Breast epithelium (tissue), 4 donors: ENCODE measurements at regions not wholly inside any gene's neighbourhood (a gene's known extent, or its start where the extent isn't known, plus 50 kb on each side); places are given as distances from the start of the nearest gene placed in this dataset.

Experiments used
- DNase-seq, 2 donors: peaks; one replicate each; pipeline ENCODE4 v3.0.0-alpha.2; 2019; ENCODE audit warnings: low spot score in 2 of 2
- H3K27ac ChIP-seq, 2 donors: fragments of 200-600 bp; sonication (generic) in 1 of 2; one replicate each; pipeline ENCODE4 v1.5.1; 2016 to 2019; ENCODE audit warnings: mild to moderate bottlenecking in 1 of 2
- H3K27me3 ChIP-seq, 2 donors: fragments of 200-600 bp; sonication (generic) in 1 of 2; one replicate each; pipeline versions ENCODE4 v1.5.1 to v1.6.0; 2017 to 2019; ENCODE audit warnings: control low read depth in 1 of 2, mild to moderate bottlenecking in 1 of 2
- H3K36me3 ChIP-seq: fragments of 200-600 bp; one replicate; pipeline ENCODE4 v1.5.1; 2019
- H3K4me1 ChIP-seq, 2 donors: fragments of 200-600 bp; sonication (generic); one replicate each; pipeline ENCODE4 v1.5.1; 2016 to 2019; ENCODE audit warnings: control low read depth in 1 of 2
- H3K4me3 ChIP-seq, 3 donors: fragments of 200-600 bp; sonication (generic); 1 replicate in 2 of 3; 2 replicates in 1 of 3; pipeline ENCODE4 v1.5.1; 2016 to 2019; ENCODE audit warnings: mild to moderate bottlenecking in 3 of 3, moderate library complexity in 2 of 3
- H3K9me3 ChIP-seq, 2 donors: fragments of 200-600 bp; sonication (generic) in 1 of 2; one replicate each; pipeline ENCODE4 v1.5.1; 2016 to 2019; ENCODE audit warnings: control low read depth in 1 of 2
- CTCF ChIP-seq, 3 donors: fragments of 450-650 bp; IDR thresholded peaks; one replicate each; pipeline ENCODE4 v1.5.1; 2016 to 2017; ENCODE audit warnings: antibody characterized with exemption in 3 of 3, mild to moderate bottlenecking in 3 of 3, moderate library complexity in 3 of 3
- POLR2A ChIP-seq: fragments of 450-650 bp; IDR thresholded peaks from one replicate; pipeline ENCODE4 v1.6.1; 2016; ENCODE audit warnings: antibody characterized with exemption, mild to moderate bottlenecking, moderate library complexity
- POLR2AphosphoS5 ChIP-seq, 3 donors: sonication (generic); formaldehyde crosslinking; IDR thresholded peaks; one replicate each; pipeline ENCODE4 v1.6.1; 2017; ENCODE audit warnings: antibody characterized with exemption in 3 of 3
- intact Hi-C: fragments of 100-400 bp; cut with DNase I; formaldehyde crosslinking; loops from one replicate; pipeline ENCODE4 v1.15.1; 2023; ENCODE audit warnings: low total_unique reads

- H3K27ac ChIP-seq: no peak overlapping the region
- intact Hi-C loops: no loop called here
- TF ChIP-seq POLR2A (no peak), CTCF (IDR thresholded peaks at IDR 0.05) (no peak), POLR2AphosphoS5 (IDR thresholded peaks at IDR 0.05) (no peak)
- no peak overlapping the region for H3K4me3 ChIP-seq
- DNase-seq: no peak
- no peaks in the 10 kb centered on the region for H3K9me3 ChIP-seq
- H3K27me3 ChIP-seq: no peaks in the 10 kb centered on the region
- no peaks in the 10 kb centered on the region for H3K4me1 ChIP-seq
- H3K36me3 ChIP-seq: no peaks in the 10 kb centered on the region
Measured at GRCh38 chr6:150465610-150466009, 96.8 kb downstream of the IYD start.

GRCh38 chr6:150466196-150466595, 97.4 kb downstream of the IYD start:
- intact Hi-C loops: no loop called here
- Histone ChIP-seq H3K4me3 (no peak overlapping the region), H3K36me3 (no peaks in the 10 kb centered on the region), H3K4me1 (no peaks in the 10 kb centered on the region), H3K9me3 (no peaks in the 10 kb centered on the region), H3K27me3 (no peaks in the 10 kb centered on the region), H3K27ac (no peak overlapping the region)
- no peak for DNase-seq
- TF ChIP-seq CTCF (IDR thresholded peaks at IDR 0.05) (no peak), POLR2AphosphoS5 (IDR thresholded peaks at IDR 0.05) (no peak), POLR2A (no peak)

DNA sequence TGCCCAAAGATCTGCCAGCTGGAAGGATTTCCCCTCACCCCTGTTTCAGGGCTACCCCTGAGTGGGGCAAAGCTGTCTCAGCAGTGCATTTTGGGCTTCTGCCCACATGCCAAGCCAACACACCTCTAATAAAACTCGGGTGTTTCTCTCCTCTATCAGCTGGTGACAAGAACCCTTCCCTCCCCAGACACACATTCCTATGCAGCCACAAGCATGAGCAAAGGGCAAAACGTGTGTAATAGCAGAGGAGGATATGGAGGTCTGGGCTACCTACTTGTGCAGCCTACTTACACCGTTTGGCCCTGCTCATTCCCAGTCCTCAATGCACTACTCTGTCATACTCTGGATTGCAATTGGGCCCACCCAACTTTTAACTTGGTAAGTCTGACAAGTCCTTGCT, 101.3 kb downstream of the IYD start:
- TF ChIP-seq POLR2AphosphoS5 (IDR thresholded peaks at IDR 0.05) (no peak), POLR2A (no peak), CTCF (IDR thresholded peaks at IDR 0.05) (no peak)
- H3K27ac ChIP-seq: no peak overlapping the region
- H3K36me3 ChIP-seq: no peaks in the 10 kb centered on the region
- H3K4me1 ChIP-seq: no peaks in the 10 kb centered on the region
- no peak for DNase-seq
- H3K27me3 ChIP-seq: no peaks in the 10 kb centered on the region
- no peaks in the 10 kb centered on the region for H3K9me3 ChIP-seq
- H3K4me3 ChIP-seq: no peak overlapping the region
- intact Hi-C loops: no loop called here

- Histone ChIP-seq H3K36me3 (no peaks in the 10 kb centered on the region), H3K9me3 (no peaks in the 10 kb centered on the region), H3K27me3 (no peaks in the 10 kb centered on the region), H3K27ac (no peak overlapping the region), H3K4me3 (no peak overlapping the region), H3K4me1 (no peaks in the 10 kb centered on the region)
- TF ChIP-seq CTCF (IDR thresholded peaks at IDR 0.05): no peak
- TF ChIP-seq POLR2AphosphoS5 (IDR thresholded peaks at IDR 0.05): no peak
- TF ChIP-seq POLR2A: no peak
- DNase-seq: no peak
- intact Hi-C loops: no loop called here
Measured at GRCh38 chr6:150470960-150471665, 102.3 kb downstream of the IYD start.

- Histone ChIP-seq H3K4me1 (peaks cover 0 to 4% of the 10 kb centered on the region in 2 donors), H3K27ac (no peak overlapping the region), H3K27me3 (no peaks in the 10 kb centered on the region), H3K36me3 (no peaks in the 10 kb centered on the region), H3K4me3 (no peak overlapping the region), H3K9me3 (no peaks in the 10 kb centered on the region)
- DNase-seq: no peak
- intact Hi-C loops: no loop called here
- TF ChIP-seq CTCF (IDR thresholded peaks at IDR 0.05) (no peak), POLR2AphosphoS5 (IDR thresholded peaks at IDR 0.05) (no peak), POLR2A (no peak)
Measured at GRCh38 chr6:150478656-150479545, 110.1 kb downstream of the IYD start.
